ENCODE measurements at regions not wholly inside any gene's neighbourhood (a gene's known extent, or its start where the extent isn't known, plus 50 kb on each side); places are given as distances from the start of the nearest gene placed in this dataset.
"Not testable (repeated sequence)": the region's sequence is repeated elsewhere in the genome, so short reads cannot be mapped to it uniquely, and the experiment has no call there.

DNA sequence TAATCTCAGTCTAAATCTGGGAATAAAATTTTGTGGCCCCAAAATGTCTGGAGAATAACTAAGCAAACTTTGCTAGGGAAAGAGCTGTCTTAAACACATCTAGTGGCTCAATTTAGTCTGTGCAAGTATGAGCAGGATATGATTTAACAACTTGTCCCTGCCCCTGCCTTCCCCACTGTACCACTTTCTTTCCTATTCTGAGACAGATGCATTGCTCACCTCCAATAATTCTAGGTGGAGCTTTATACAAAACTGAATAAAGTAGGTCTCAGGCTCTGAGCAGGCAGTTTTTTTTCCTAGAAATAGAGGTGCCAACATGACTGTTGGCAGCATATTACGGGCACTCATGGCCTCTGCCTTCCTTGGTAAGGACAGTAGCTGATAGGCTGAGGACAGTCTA lies 412.1 kb downstream of the DAD1 start:
- BruUV-seq (replicated peaks): no TSS peak

DNA sequence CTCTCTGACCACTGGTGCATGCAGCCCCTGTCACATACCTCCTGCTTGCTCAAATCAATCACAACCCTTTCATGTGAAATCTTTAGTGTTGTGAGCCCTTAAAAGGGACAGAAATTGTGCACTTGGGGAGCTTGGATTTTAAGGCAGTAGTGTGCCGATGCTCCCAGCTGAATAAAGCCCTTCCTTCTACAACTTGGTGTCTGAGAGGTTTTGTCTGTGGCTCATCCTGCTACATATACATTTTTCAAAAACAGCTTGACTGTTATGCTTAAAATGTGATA lies 413.8 kb downstream of the DAD1 start:
- CTCF ChIA-PET; H3K27ac ChIP-seq (ENCODE audit: low read length); H3K79me2 ChIP-seq (ENCODE audit: low read length); intact Hi-C loops (cut with micrococcal nuclease); DNase-seq; H2AFZ ChIP-seq (ENCODE audit: low read length); H3K4me1 ChIP-seq (ENCODE audit: insufficient read depth, low read length); ATAC-seq; POLR2A ChIA-PET (ENCODE audit: unreplicated experiment); H3F3A ChIP-seq (ENCODE audit: low read length, unreplicated experiment); H3K4me2 ChIP-seq (ENCODE audit: low read length); H4K20me1 ChIP-seq (ENCODE audit: low read length); H3K36me3 ChIP-seq (ENCODE audit: low read depth, low read length); H3K9ac ChIP-seq (ENCODE audit: low read length); H3K9me2 ChIP-seq (replicated peaks; ENCODE audit: low read length); BruUV-seq (replicated peaks); H3K9me3 ChIP-seq (ENCODE audit: low read length); H3K4me3 ChIP-seq (ENCODE audit: low read length): not testable (repeated sequence)
- peaks cover 15% of the 10 kb centered on the region for H3K27me3 ChIP-seq (ENCODE audit: low read length)

More for the DNA sequence above, 412.1 kb downstream of the DAD1 start:
- ChIA-PET POLR2A (ENCODE audit: unreplicated experiment) (no interaction called here), CTCF (no interaction called here)
- Histone ChIP-seq H3K9ac (ENCODE audit: low read length) (no peak overlapping the region), H3K4me3 (ENCODE audit: low read length) (no peak overlapping the region), H3K36me3 (ENCODE audit: low read depth, low read length) (no peaks in the 10 kb centered on the region), H3K4me2 (ENCODE audit: low read length) (no peak overlapping the region), H3K79me2 (ENCODE audit: low read length) (no peaks in the 10 kb centered on the region), H3K27me3 (ENCODE audit: low read length) (peaks cover 25% of the 10 kb centered on the region), H3K4me1 (ENCODE audit: insufficient read depth, low read length) (no peaks in the 10 kb centered on the region; the same call in 1 of the 2 replicates), H3K9me3 (ENCODE audit: low read length) (no peaks in the 10 kb centered on the region), H3K9me2 (replicated peaks; ENCODE audit: low read length) (no peaks in the 10 kb centered on the region), H4K20me1 (ENCODE audit: low read length) (no peaks in the 10 kb centered on the region), H3K27ac (ENCODE audit: low read length) (no peak overlapping the region), H3F3A (ENCODE audit: low read length, unreplicated experiment) (no peaks in the 10 kb centered on the region), H2AFZ (ENCODE audit: low read length) (no peak overlapping the region)
- ATAC-seq (no peak), DNase-seq (no peak)
- TF ChIP-seq EZH2phosphoT487 (IDR thresholded peaks at IDR 0.05; ENCODE audit: borderline replicate concordance, low read length): no peak
- TF ChIP-seq EZH2 (IDR thresholded peaks at IDR 0.05; ENCODE audit: low read length, unreplicated experiment): no peak
- TF ChIP-seq, protein P1, sequence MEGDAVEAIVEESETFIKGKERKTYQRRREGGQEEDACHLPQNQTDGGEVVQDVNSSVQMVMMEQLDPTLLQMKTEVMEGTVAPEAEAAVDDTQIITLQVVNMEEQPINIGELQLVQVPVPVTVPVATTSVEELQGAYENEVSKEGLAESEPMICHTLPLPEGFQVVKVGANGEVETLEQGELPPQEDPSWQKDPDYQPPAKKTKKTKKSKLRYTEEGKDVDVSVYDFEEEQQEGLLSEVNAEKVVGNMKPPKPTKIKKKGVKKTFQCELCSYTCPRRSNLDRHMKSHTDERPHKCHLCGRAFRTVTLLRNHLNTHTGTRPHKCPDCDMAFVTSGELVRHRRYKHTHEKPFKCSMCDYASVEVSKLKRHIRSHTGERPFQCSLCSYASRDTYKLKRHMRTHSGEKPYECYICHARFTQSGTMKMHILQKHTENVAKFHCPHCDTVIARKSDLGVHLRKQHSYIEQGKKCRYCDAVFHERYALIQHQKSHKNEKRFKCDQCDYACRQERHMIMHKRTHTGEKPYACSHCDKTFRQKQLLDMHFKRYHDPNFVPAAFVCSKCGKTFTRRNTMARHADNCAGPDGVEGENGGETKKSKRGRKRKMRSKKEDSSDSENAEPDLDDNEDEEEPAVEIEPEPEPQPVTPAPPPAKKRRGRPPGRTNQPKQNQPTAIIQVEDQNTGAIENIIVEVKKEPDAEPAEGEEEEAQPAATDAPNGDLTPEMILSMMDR (conservative IDR thresholded peaks at IDR 0.05; ENCODE audit: low read depth, low read length): no peak
- intact Hi-C loops (cut with micrococcal nuclease): no loop called here

DNA sequence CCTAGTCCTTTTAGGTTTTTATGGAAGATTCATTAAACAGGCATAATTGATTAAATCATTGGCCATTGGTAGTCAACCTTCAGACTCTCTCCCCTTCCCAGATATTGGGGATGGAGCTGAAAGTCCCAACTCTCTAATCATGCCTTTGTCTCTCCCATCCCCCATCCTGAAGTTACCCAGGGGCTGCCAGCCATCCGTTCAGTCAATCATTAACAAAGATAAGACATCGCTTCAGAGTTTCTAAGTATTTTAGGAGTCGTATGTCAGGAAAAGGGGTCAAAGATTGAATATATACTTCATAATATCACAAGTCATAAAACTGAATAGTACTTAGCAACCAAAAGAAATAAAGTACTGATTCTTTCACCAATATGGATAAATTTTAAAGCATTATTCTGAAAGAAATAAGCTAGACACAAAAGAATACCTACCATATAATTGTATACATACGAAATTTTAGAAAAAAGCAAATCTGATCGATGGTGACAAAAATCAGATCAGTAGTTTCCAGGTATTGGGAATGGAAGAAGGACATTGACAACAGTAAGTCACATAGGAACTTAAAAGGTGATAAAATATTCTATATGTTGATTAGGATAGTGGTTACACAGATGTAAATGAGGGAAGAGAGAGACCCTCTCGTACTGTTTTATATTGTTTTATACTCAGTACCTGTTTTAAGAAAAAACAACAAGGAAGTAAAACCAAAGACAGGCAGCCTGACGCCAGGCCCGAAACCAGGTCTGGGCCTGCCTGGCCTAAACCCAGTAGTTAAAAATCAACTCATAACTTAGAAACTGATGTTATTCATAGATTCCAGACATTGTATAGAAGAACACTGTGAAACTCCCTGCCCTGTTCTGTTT lies 414.4 kb downstream of the DAD1 start:
- no peaks in the 10 kb centered on the region for H3K9me3 ChIP-seq (ENCODE audit: low read length)
- no peaks in the 10 kb centered on the region; the same call in 1 of the 2 replicates for H3K4me1 ChIP-seq (ENCODE audit: insufficient read depth, low read length)
- ATAC-seq (no peak), DNase-seq (no peak)
- no peak overlapping the region for H2AFZ ChIP-seq (ENCODE audit: low read length)
- POLR2A ChIA-PET (ENCODE audit: unreplicated experiment): no interaction called here
- CTCF ChIA-PET: no interaction called here
- no peak overlapping the region for H3K9ac ChIP-seq (ENCODE audit: low read length)
- intact Hi-C loops (cut with micrococcal nuclease): no loop called here
- H3K36me3 ChIP-seq (ENCODE audit: low read depth, low read length): no peaks in the 10 kb centered on the region
- no peak overlapping the region for H3K27ac ChIP-seq (ENCODE audit: low read length)
- H3F3A ChIP-seq (ENCODE audit: low read length, unreplicated experiment): no peaks in the 10 kb centered on the region
- no peaks in the 10 kb centered on the region for H3K79me2 ChIP-seq (ENCODE audit: low read length)
- no peaks in the 10 kb centered on the region for H3K9me2 ChIP-seq (replicated peaks; ENCODE audit: low read length)
- H3K27me3 ChIP-seq (ENCODE audit: low read length): peaks cover 14% of the 10 kb centered on the region; the same call in 1 of the 2 replicates
- no peak overlapping the region for H3K4me2 ChIP-seq (ENCODE audit: low read length)
- no peak overlapping the region for H3K4me3 ChIP-seq (ENCODE audit: low read length)
- no TSS peak for BruUV-seq (replicated peaks)
- no peaks in the 10 kb centered on the region for H4K20me1 ChIP-seq (ENCODE audit: low read length)
- no peak for TF ChIP-seq EZH2 (IDR thresholded peaks at IDR 0.05; ENCODE audit: low read length, unreplicated experiment)
- TF ChIP-seq, protein P1 (conservative IDR thresholded peaks at IDR 0.05; ENCODE audit: low read depth, low read length): no peak
- no peak for TF ChIP-seq EZH2phosphoT487 (IDR thresholded peaks at IDR 0.05; ENCODE audit: borderline replicate concordance, low read length)
